Fibroblast of skin of right biceps (primary cell): ENCODE measurements at regions not wholly inside any gene's neighbourhood (a gene's known extent, or its start where the extent isn't known, plus 50 kb on each side); places are given as distances from the start of the nearest gene placed in this dataset.
"Not testable (repeated sequence)": the region's sequence is repeated elsewhere in the genome, so short reads cannot be mapped to it uniquely, and the experiment has no call there.

ENCODE experiments used
- DNase-seq: peaks from one replicate; pipeline ENCODE4 v3.0.0-alpha.2; 2013

DNA sequence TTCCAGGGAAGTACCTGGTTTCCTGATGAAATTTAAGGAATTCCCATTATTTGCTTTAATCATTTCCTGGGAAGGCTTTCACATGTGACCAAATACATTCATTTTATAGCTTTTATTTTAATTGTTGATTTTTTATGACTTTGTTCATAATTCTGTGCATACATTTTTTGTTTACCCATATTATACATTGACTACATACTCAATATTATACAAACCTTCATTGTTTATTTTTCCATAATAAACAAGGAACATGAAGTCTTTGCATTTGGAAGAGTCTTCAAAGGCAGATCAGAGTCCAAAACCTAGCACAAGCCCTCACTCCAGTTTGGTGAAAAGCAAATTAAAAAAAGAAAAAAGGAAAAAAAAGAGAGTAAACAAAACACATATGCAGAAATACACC is 218.3 kb upstream of the NRIP1 start:
- DNase-seq: no peak

GRCh38 chr21:15283789-15284188 is 219.0 kb upstream of the NRIP1 start:
- DNase-seq: no peak

- no peak for DNase-seq
These were observed 220.8 kb upstream of the NRIP1 start for GRCh38 chr21:15285556-15285955.

DNA sequence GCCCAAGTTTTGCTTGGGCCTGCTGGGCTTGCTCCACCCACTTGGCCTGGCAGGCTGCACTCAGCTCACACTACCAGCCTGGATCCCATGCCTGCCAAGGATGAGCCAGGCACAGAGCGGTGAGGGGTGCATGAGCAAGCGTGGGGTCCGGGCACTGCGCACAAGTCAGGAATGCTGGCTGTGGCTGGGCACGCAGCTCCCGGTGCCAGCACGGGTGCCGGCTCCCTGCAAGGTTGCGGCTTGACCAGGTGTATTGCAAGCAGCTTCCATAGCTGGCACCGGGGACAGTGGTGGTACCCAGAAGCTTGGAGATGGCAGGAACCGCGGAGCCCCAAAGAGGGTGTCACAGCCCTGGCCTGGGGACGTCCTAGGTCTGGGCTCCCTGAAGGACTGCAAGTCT is 224.4 kb upstream of the NRIP1 start:
- DNase-seq: no peak

DNA sequence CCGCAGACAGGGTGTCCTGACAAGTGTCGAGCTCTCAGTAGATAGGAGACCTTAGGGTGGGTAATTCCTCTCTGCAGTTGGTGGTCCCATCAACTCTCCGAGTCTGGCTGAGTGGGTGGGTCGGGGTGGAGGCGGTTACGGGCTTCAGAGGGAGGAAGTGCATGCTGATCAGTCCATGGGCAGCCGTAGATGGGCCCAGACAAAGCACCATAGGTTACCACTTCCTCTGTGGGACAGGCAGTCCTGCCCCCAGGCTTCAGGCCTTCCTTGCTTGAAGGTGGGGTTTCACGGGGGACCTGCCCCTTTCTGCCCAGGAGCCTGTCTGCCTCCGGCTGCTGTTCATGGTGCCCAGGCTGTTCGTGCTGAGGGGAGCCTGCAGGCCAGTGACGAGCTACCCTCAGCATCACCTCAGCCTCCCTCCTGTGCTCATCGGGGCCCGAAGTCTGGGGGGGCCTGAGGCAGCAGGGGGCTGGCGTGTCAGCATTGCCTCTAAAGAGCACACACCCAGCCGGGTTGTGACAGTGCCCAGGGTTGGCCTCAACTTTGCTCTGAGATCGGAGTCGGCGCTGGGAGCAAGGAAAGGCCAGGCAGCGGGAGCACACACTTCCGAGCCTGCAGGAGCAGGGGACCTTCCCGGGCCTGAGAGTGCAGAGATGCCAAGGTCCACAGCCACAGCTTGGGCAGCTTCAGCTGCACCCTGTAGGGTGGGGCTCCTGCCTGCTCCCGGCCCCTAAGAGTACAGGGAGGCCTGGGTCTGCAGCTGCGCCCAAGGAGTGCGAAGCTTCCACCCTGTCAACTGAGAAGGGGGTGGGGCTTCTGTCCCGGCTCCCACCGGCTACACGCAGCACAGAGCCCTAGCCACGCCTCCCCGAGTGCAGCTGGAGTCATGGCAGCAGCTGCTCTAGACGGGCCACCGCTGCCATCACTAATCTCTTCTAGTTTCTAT is 225.4 kb upstream of the NRIP1 start:
- peak; percentile 26 for DNase-seq

GRCh38 chr21:15291621-15292266 is 226.9 kb upstream of the NRIP1 start:
- no peak for DNase-seq

- DNase-seq: peak; percentile 94
These were observed 228.4 kb upstream of the NRIP1 start for GRCh38 chr21:15293240-15293639.

DNA sequence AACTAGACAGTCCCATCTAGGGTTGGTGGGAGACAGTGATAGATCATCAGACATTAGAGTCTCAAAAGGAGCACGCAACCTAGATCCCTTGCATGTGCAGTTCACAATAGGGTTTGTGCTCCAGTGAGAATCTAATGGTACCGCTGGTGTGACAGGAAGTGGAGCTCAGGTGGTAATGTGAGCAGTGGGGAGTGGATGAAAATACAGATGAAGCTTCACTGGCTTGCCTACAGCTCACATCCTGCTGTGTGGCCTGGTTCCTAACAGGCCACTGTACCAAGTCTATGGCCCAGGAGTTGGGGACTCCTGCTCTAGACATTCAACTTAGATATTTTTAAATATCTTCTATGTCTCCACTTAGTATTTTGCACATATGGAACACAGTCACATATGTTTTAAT is 231.1 kb upstream of the NRIP1 start:
- DNase-seq: no peak

- no peak for DNase-seq
These were observed 233.0 kb upstream of the NRIP1 start for GRCh38 chr21:15297824-15298223.

GRCh38 chr21:15298306-15298705 is 233.5 kb upstream of the NRIP1 start:
- no peak for DNase-seq

DNA sequence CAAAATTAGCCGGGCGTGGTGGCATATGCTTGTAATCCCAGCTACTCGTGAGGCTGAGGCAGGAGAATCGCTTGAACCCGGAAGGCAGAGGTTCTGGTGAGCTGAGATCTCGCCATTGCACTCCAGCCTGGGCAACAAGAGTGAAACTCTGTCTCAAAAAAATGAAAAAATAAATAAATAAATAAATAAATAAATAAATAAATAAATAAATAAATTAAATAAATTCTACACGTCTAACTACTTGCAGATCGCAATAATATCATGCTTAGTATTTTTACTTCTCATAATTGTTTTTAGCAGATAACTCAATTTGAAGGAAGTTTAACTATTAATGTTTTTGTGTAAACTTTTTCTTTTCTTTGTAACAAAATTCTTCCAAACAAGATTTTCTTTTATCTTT is 234.0 kb upstream of the NRIP1 start:
- DNase-seq: not testable (repeated sequence)

GRCh38 chr21:15300131-15300530 is 235.3 kb upstream of the NRIP1 start:
- DNase-seq: no peak

GRCh38 chr21:15301014-15301413 is 236.2 kb upstream of the NRIP1 start:
- DNase-seq: peak; percentile 15

GRCh38 chr21:15301736-15302135 is 236.9 kb upstream of the NRIP1 start:
- DNase-seq: peak; percentile 9

- no peak for DNase-seq
These were observed 241.5 kb upstream of the NRIP1 start for GRCh38 chr21:15306271-15306670.

- no peak for DNase-seq
These were observed 243.5 kb upstream of the NRIP1 start for GRCh38 chr21:15308333-15308732.

GRCh38 chr21:15309022-15309590 is 244.3 kb upstream of the NRIP1 start:
- peak; percentile 35 for DNase-seq

GRCh38 chr21:15309721-15310120 is 244.9 kb upstream of the NRIP1 start:
- no peak for DNase-seq

- DNase-seq: no peak
These were observed 246.7 kb upstream of the NRIP1 start for GRCh38 chr21:15311510-15311909.

- DNase-seq: not testable (repeated sequence)
These were observed 252.2 kb upstream of the NRIP1 start for GRCh38 chr21:15317034-15317433.

DNA sequence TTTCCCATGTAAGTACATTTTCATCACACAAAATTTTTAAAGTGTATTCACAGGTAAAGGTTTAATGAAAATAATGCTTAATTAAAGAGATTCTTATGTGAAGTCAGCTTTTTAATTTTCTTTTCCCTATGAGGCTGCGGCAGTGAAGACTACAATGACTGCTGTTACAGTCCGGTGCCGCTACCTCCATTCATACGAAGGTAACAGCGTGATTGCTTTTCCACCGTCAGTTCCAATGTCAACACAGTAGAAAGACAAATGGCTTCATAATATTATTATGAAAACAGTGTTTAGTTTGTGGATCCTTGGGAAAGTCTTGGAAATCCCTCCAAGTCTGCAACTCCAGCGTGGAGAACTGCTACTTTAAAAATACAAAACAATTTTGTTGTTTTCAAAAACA is 254.9 kb upstream of the NRIP1 start:
- DNase-seq: no peak

- DNase-seq: no peak
These were observed 259.7 kb upstream of the NRIP1 start for GRCh38 chr21:15324542-15324941.

DNA sequence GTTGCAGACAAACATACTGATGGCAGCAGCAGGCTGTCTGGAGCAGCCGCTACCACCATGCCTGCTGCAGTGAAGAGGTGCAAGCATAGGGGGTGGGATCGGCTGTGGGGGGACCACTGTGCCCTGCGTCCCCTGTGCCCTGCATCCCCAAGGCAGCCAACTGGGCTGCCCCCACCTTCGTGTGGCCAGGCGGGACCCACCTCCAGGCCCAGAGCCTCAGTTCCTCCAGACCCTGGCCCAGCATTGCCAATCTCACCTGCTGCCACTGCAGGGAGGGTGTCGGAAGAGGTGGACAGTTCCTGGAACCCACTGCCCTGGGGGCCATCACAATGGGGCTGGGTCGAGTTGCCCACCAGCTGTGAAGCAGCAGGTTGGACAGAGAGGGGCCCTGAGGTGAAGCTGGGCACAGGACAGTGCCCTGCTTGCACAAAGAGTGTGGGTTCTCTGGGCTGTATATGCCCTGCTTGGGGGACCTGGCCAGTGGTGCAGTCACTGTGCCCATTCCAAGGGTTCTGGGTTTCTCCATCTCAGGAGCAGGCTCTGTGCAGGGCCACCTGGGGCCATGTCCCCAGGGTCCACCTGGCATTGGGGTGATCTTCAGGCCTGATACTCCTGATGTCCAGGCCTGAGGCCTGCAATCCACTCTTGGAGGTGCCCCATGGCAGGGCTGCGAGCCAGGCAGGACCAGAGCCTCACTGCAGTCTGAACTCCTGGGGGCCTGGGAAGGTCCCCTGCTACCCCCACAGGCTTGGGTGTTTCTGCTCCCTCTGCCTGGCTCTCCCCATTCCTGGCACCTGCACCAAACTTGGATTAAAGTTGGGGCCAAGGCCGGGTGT is 261.4 kb upstream of the NRIP1 start:
- DNase-seq: no peak
